ENCODE measurements at regions not wholly inside any gene's neighbourhood (a gene's known extent, or its start where the extent isn't known, plus 50 kb on each side); places are given as distances from the start of the nearest gene placed in this dataset.

- TF ChIP-seq POLR2A (IDR thresholded peaks at IDR 0.05; ENCODE audit: low read depth, low read length) (no peak), POLR2AphosphoS5 (IDR thresholded peaks at IDR 0.05; ENCODE audit: insufficient read depth, low read depth, low read length) (no peak), MAX (IDR thresholded peaks at IDR 0.05; ENCODE audit: insufficient read depth, insufficient read length) (no peak), MYC (IDR thresholded peaks at IDR 0.05; ENCODE audit: low read depth, low read length) (no peak), FOS (IDR thresholded peaks at IDR 0.05; ENCODE audit: borderline replicate concordance, insufficient read depth, low read length) (no peak), EZH2 (IDR thresholded peaks at IDR 0.05; ENCODE audit: borderline replicate concordance, low read depth, low read length, severe bottlenecking) (no peak), CTCF (IDR thresholded peaks at IDR 0.05; ENCODE audit: extremely low read depth in 1 of 2, insufficient read depth in 1 of 2, low read depth in 1 of 2, low read length in 2 of 2) (no peak)
- dilution Hi-C loops (cut with MboI; ENCODE audit: extremely low pct_ligation_motif_present, low sequenced_read_pairs): no loop called here
- Histone ChIP-seq H3K9ac (replicated peaks; ENCODE audit: extremely low read depth, insufficient read depth, low read length) (no peak overlapping the region), H4K20me1 (replicated peaks; ENCODE audit: control insufficient read depth, extremely low read depth, insufficient read depth, low read length) (no peaks in the 10 kb centered on the region), H3K27ac (ENCODE audit: insufficient read depth, low read depth, low read length) (no peak overlapping the region), H3K4me1 (ENCODE audit: control insufficient read depth, extremely low read depth, insufficient read depth, low read length) (no peaks in the 10 kb centered on the region), H3K36me3 (ENCODE audit: control insufficient read depth in 2 of 2, extremely low read depth in 1 of 2, insufficient read depth in 2 of 2, low read length in 2 of 2) (no peaks in the 10 kb centered on the region), H3K4me2 (ENCODE audit: insufficient read depth, low read length) (no peak overlapping the region), H3K27me3 (ENCODE audit: control insufficient read depth in 2 of 2, insufficient read depth in 2 of 2, low read length in 2 of 2) (no peaks in the 10 kb centered on the region), H3K79me2 (ENCODE audit: control insufficient read depth, insufficient read depth, low read length) (no peaks in the 10 kb centered on the region), H3K4me3 (replicated peaks in 1 of 3; ENCODE audit: insufficient read depth in 1 of 3, low read depth in 1 of 3, low read length in 3 of 3) (no peak overlapping the region), H3K9me3 (replicated peaks; ENCODE audit: control insufficient read depth, insufficient read depth, low read length) (no peaks in the 10 kb centered on the region), H2AFZ (ENCODE audit: low read depth, low read length) (no peak overlapping the region), H3K9me1 (replicated peaks; ENCODE audit: control insufficient read depth, extremely low read depth, insufficient read depth, low read length) (no peaks in the 10 kb centered on the region)
- FAIRE-seq (no peak), DNase-seq (ENCODE audit: low read depth, low spot score) (no peak)
- ChIA-PET CTCF (no interaction called here), POLR2A (no interaction called here)
- intact Hi-C loops (cut with micrococcal nuclease): no loop called here
- no TSS peak for BruUV-seq (replicated peaks)
Observed at GRCh38 chr11:127474766-127475165, 474.2 kb upstream of the KIRREL3 start.

GRCh38 chr11:127472505-127472904, 471.9 kb upstream of the KIRREL3 start:
- Histone ChIP-seq H4K20me1 (replicated peaks; ENCODE audit: control insufficient read depth, extremely low read depth, insufficient read depth, low read length) (no peaks in the 10 kb centered on the region), H3K9ac (replicated peaks; ENCODE audit: extremely low read depth, insufficient read depth, low read length) (no peak overlapping the region), H3K4me2 (ENCODE audit: insufficient read depth, low read length) (no peak overlapping the region), H3K79me2 (ENCODE audit: control insufficient read depth, insufficient read depth, low read length) (no peaks in the 10 kb centered on the region), H3K9me1 (replicated peaks; ENCODE audit: control insufficient read depth, extremely low read depth, insufficient read depth, low read length) (no peaks in the 10 kb centered on the region), H3K4me3 (replicated peaks in 1 of 3; ENCODE audit: insufficient read depth in 1 of 3, low read depth in 1 of 3, low read length in 3 of 3) (no peak overlapping the region), H3K4me1 (ENCODE audit: control insufficient read depth, extremely low read depth, insufficient read depth, low read length) (no peaks in the 10 kb centered on the region), H3K9me3 (replicated peaks; ENCODE audit: control insufficient read depth, insufficient read depth, low read length) (no peaks in the 10 kb centered on the region), H2AFZ (ENCODE audit: low read depth, low read length) (no peak overlapping the region), H3K27ac (ENCODE audit: insufficient read depth, low read depth, low read length) (no peak overlapping the region), H3K36me3 (ENCODE audit: control insufficient read depth in 2 of 2, extremely low read depth in 1 of 2, insufficient read depth in 2 of 2, low read length in 2 of 2) (no peaks in the 10 kb centered on the region), H3K27me3 (ENCODE audit: control insufficient read depth in 2 of 2, insufficient read depth in 2 of 2, low read length in 2 of 2) (no peaks in the 10 kb centered on the region)
- POLR2A ChIA-PET: no interaction called here
- dilution Hi-C loops (cut with MboI; ENCODE audit: extremely low pct_ligation_motif_present, low sequenced_read_pairs): no loop called here
- no TSS peak for BruUV-seq (replicated peaks)
- no peak for TF ChIP-seq MAX (IDR thresholded peaks at IDR 0.05; ENCODE audit: insufficient read depth, insufficient read length)
- no peak for TF ChIP-seq CTCF (IDR thresholded peaks at IDR 0.05; ENCODE audit: extremely low read depth in 1 of 2, insufficient read depth in 1 of 2, low read depth in 1 of 2, low read length in 2 of 2)
- no peak for TF ChIP-seq FOS (IDR thresholded peaks at IDR 0.05; ENCODE audit: borderline replicate concordance, insufficient read depth, low read length)
- no peak for TF ChIP-seq POLR2A (IDR thresholded peaks at IDR 0.05; ENCODE audit: low read depth, low read length)
- FAIRE-seq (no peak), DNase-seq (ENCODE audit: low read depth, low spot score) (no peak)
- intact Hi-C loops (cut with micrococcal nuclease): no loop called here
- CTCF ChIA-PET: no interaction called here

Data from endothelial cell of umbilical vein (primary cell).